ENCODE measurements at regions not wholly inside any gene's neighbourhood (a gene's known extent, or its start where the extent isn't known, plus 50 kb on each side); places are given as distances from the start of the nearest gene placed in this dataset.

- H3K9me3 Mint-ChIP-seq, result no peaks in the 10 kb centered on the region
- H3K4me1 Mint-ChIP-seq (ENCODE audit: low read depth), result no peaks in the 10 kb centered on the region
- no peaks in the 10 kb centered on the region for H3K27me3 Mint-ChIP-seq (ENCODE audit: low read depth)
- DNase-seq (ENCODE audit: low spot score), result no peak
- H3K4me3 Mint-ChIP-seq, result no peak overlapping the region
- H3K36me3 Mint-ChIP-seq (ENCODE audit: low read depth), result no peaks in the 10 kb centered on the region
- no peak overlapping the region for H3K27ac Mint-ChIP-seq
Observed at GRCh38 chr20:57800791-57801430, 91.1 kb upstream of the PMEPA1 start.

GRCh38 chr20:57797401-57797800 is 87.6 kb upstream of the PMEPA1 start:
- H3K27ac Mint-ChIP-seq, result no peak overlapping the region

GRCh38 chr20:57795977-57796560 is 86.3 kb upstream of the PMEPA1 start:
- Mint-ChIP-seq H3K27me3 (ENCODE audit: low read depth) (no peaks in the 10 kb centered on the region), H3K4me3 (no peak overlapping the region), H3K36me3 (ENCODE audit: low read depth) (no peaks in the 10 kb centered on the region), H3K4me1 (ENCODE audit: low read depth) (no peaks in the 10 kb centered on the region), H3K27ac (no peak overlapping the region), H3K9me3 (no peaks in the 10 kb centered on the region)
- DNase-seq (ENCODE audit: low spot score), result no peak

More at GRCh38 chr20:57797401-57797800, 87.6 kb upstream of the PMEPA1 start:
- H3K36me3 Mint-ChIP-seq (ENCODE audit: low read depth), result no peaks in the 10 kb centered on the region
- no peaks in the 10 kb centered on the region for H3K27me3 Mint-ChIP-seq (ENCODE audit: low read depth)
- H3K4me1 Mint-ChIP-seq (ENCODE audit: low read depth), result no peaks in the 10 kb centered on the region
- no peak for DNase-seq (ENCODE audit: low spot score)
- no peaks in the 10 kb centered on the region for H3K9me3 Mint-ChIP-seq
- no peak overlapping the region for H3K4me3 Mint-ChIP-seq

GRCh38 chr20:57795342-57795697 is 85.5 kb upstream of the PMEPA1 start:
- no peaks in the 10 kb centered on the region for H3K27me3 Mint-ChIP-seq (ENCODE audit: low read depth)
- H3K4me3 Mint-ChIP-seq, result no peak overlapping the region
- H3K9me3 Mint-ChIP-seq, result no peaks in the 10 kb centered on the region
- H3K36me3 Mint-ChIP-seq (ENCODE audit: low read depth), result no peaks in the 10 kb centered on the region
- H3K4me1 Mint-ChIP-seq (ENCODE audit: low read depth), result no peaks in the 10 kb centered on the region
- H3K27ac Mint-ChIP-seq, result no peak overlapping the region
- no peak for DNase-seq (ENCODE audit: low spot score)

- Mint-ChIP-seq H3K27me3 (ENCODE audit: low read depth) (no peaks in the 10 kb centered on the region), H3K27ac (no peak overlapping the region), H3K4me3 (no peak overlapping the region)
Observed at GRCh38 chr20:57794600-57795341, 85.0 kb upstream of the PMEPA1 start.

GRCh38 chr20:57794036-57794435 is 84.2 kb upstream of the PMEPA1 start:
- Mint-ChIP-seq H3K9me3 (no peaks in the 10 kb centered on the region), H3K27me3 (ENCODE audit: low read depth) (no peaks in the 10 kb centered on the region), H3K36me3 (ENCODE audit: low read depth) (no peaks in the 10 kb centered on the region), H3K4me1 (ENCODE audit: low read depth) (no peaks in the 10 kb centered on the region), H3K27ac (no peak overlapping the region), H3K4me3 (no peak overlapping the region)
- no peak for DNase-seq (ENCODE audit: low spot score)

More at GRCh38 chr20:57794600-57795341, 85.0 kb upstream of the PMEPA1 start:
- H3K9me3 Mint-ChIP-seq, result no peaks in the 10 kb centered on the region
- H3K36me3 Mint-ChIP-seq (ENCODE audit: low read depth), result no peaks in the 10 kb centered on the region
- DNase-seq (ENCODE audit: low spot score), result no peak
- H3K4me1 Mint-ChIP-seq (ENCODE audit: low read depth), result no peaks in the 10 kb centered on the region

- Mint-ChIP-seq H3K4me1 (ENCODE audit: low read depth) (no peaks in the 10 kb centered on the region), H3K36me3 (ENCODE audit: low read depth) (no peaks in the 10 kb centered on the region), H3K4me3 (no peak overlapping the region), H3K27ac (no peak overlapping the region), H3K9me3 (no peaks in the 10 kb centered on the region), H3K27me3 (ENCODE audit: low read depth) (no peaks in the 10 kb centered on the region)
- no peak for DNase-seq (ENCODE audit: low spot score)
Observed at GRCh38 chr20:57793421-57793820, 83.6 kb upstream of the PMEPA1 start.

- no peaks in the 10 kb centered on the region for H3K9me3 Mint-ChIP-seq
- H3K36me3 Mint-ChIP-seq (ENCODE audit: low read depth), result no peaks in the 10 kb centered on the region
- no peaks in the 10 kb centered on the region for H3K4me1 Mint-ChIP-seq (ENCODE audit: low read depth)
- no peak overlapping the region for H3K4me3 Mint-ChIP-seq
- H3K27me3 Mint-ChIP-seq (ENCODE audit: low read depth), result no peaks in the 10 kb centered on the region
- no peak overlapping the region for H3K27ac Mint-ChIP-seq
- no peak for DNase-seq (ENCODE audit: low spot score)
Observed at GRCh38 chr20:57792386-57793080, 82.7 kb upstream of the PMEPA1 start.

GRCh38 chr20:57791966-57792365 is 82.2 kb upstream of the PMEPA1 start:
- H3K27ac Mint-ChIP-seq, result no peak overlapping the region
- H3K4me3 Mint-ChIP-seq, result no peak overlapping the region
- no peaks in the 10 kb centered on the region for H3K4me1 Mint-ChIP-seq (ENCODE audit: low read depth)
- DNase-seq (ENCODE audit: low spot score), result no peak
- no peaks in the 10 kb centered on the region for H3K9me3 Mint-ChIP-seq
- H3K36me3 Mint-ChIP-seq (ENCODE audit: low read depth), result no peaks in the 10 kb centered on the region
- H3K27me3 Mint-ChIP-seq (ENCODE audit: low read depth), result no peaks in the 10 kb centered on the region

GRCh38 chr20:57791178-57791962 is 81.6 kb upstream of the PMEPA1 start:
- no peak overlapping the region for H3K4me3 Mint-ChIP-seq
- no peaks in the 10 kb centered on the region for H3K9me3 Mint-ChIP-seq
- H3K27ac Mint-ChIP-seq, result no peak overlapping the region
- H3K27me3 Mint-ChIP-seq (ENCODE audit: low read depth), result no peaks in the 10 kb centered on the region
- H3K36me3 Mint-ChIP-seq (ENCODE audit: low read depth), result no peaks in the 10 kb centered on the region
- H3K4me1 Mint-ChIP-seq (ENCODE audit: low read depth), result no peaks in the 10 kb centered on the region
- no peak for DNase-seq (ENCODE audit: low spot score)

GRCh38 chr20:57790176-57790575 is 80.4 kb upstream of the PMEPA1 start:
- Mint-ChIP-seq H3K36me3 (ENCODE audit: low read depth) (no peaks in the 10 kb centered on the region), H3K9me3 (no peaks in the 10 kb centered on the region), H3K4me1 (ENCODE audit: low read depth) (no peaks in the 10 kb centered on the region), H3K27me3 (ENCODE audit: low read depth) (no peaks in the 10 kb centered on the region), H3K27ac (no peak overlapping the region), H3K4me3 (no peak overlapping the region)
- DNase-seq (ENCODE audit: low spot score), result no peak

GRCh38 chr20:57788936-57789613 is 79.3 kb upstream of the PMEPA1 start:
- Mint-ChIP-seq H3K4me3 (no peak overlapping the region), H3K27ac (no peak overlapping the region), H3K36me3 (ENCODE audit: low read depth) (no peaks in the 10 kb centered on the region), H3K9me3 (no peaks in the 10 kb centered on the region), H3K4me1 (ENCODE audit: low read depth) (no peaks in the 10 kb centered on the region), H3K27me3 (ENCODE audit: low read depth) (no peaks in the 10 kb centered on the region)
- no peak for DNase-seq (ENCODE audit: low spot score)

Data from T-helper 2 cell treated with Interferon-gamma antibody and Interleukin-4, amounts not matched to agents 5 μg/mL and 100 μg/mL, for 36 hours (primary cell).